ENCODE measurements at regions not wholly inside any gene's neighbourhood (a gene's known extent, or its start where the extent isn't known, plus 50 kb on each side); places are given as distances from the start of the nearest gene placed in this dataset.
"Not testable (repeated sequence)": the region's sequence is repeated elsewhere in the genome, so short reads cannot be mapped to it uniquely, and the experiment has no call there.

- no peak overlapping the region for H3K4me3 ChIP-seq (replicated peaks; ENCODE audit: low read depth, low read length)
- TF ChIP-seq CTCF (IDR thresholded peaks at IDR 0.05; ENCODE audit: low read depth, low read length, missing control alignments): no peak
- no peak for DNase-seq (ENCODE audit: extremely low read depth, low read depth)
Observed at GRCh38 chr14:59134307-59134706, 54.2 kb upstream of the DAAM1 start.

- no peak for TF ChIP-seq CTCF (IDR thresholded peaks at IDR 0.05; ENCODE audit: low read depth, low read length, missing control alignments)
- H3K4me3 ChIP-seq (replicated peaks; ENCODE audit: low read depth, low read length): no peak overlapping the region
- no peak for DNase-seq (ENCODE audit: extremely low read depth, low read depth)
Observed at GRCh38 chr14:59137256-59137655, 51.2 kb upstream of the DAAM1 start.

GRCh38 chr14:59138576-59138975 is 49.9 kb upstream of the DAAM1 start:
- not testable (repeated sequence) for H3K4me3 ChIP-seq (replicated peaks; ENCODE audit: low read depth, low read length); DNase-seq (ENCODE audit: extremely low read depth, low read depth)
